T-helper 2 cell (primary cell): ENCODE measurements at regions not wholly inside any gene's neighbourhood (a gene's known extent, or its start where the extent isn't known, plus 50 kb on each side); places are given as distances from the start of the nearest gene placed in this dataset.
A peak's percentile ranks its signal among the peaks of the same experiment; 100 is the strongest.
"Not testable (repeated sequence)": the region's sequence is repeated elsewhere in the genome, so short reads cannot be mapped to it uniquely, and the experiment has no call there.

ENCODE experiments used
- DNase-seq, 5 experiments: peaks; one replicate each; pipeline versions ENCODE4 v3.0.0 to v3.0.0-alpha.2; 2012 to 2022

- DNase-seq = no peak
Measured at GRCh38 chr15:88995449-88995848, 82.3 kb upstream of the MFGE8 start.

DNA sequence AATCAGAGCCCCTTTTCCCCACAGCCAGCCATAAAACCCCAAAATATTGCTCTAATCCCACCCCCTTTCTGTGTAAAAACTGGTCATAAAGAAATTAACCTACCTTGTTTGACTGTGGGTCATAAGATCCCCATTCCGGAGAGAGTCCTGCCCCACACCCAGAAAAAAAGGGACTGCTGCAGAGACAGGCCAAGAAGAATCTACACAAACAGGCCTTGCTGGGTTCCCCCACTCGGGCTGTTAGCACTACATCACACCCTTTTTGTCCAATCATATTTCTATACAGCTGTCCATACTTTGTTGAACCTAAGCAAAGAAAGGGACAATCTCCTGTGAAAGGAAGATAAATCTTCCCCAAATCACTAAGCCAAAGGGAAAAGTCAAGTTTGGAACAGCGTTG, 84.4 kb upstream of the MFGE8 start:
- no peak for DNase-seq

GRCh38 chr15:88998980-88999713, 86.0 kb upstream of the MFGE8 start:
- no peak for DNase-seq

GRCh38 chr15:89001708-89002275, 86.5 kb upstream of the ABHD2 start:
- not testable (repeated sequence) for DNase-seq

DNA sequence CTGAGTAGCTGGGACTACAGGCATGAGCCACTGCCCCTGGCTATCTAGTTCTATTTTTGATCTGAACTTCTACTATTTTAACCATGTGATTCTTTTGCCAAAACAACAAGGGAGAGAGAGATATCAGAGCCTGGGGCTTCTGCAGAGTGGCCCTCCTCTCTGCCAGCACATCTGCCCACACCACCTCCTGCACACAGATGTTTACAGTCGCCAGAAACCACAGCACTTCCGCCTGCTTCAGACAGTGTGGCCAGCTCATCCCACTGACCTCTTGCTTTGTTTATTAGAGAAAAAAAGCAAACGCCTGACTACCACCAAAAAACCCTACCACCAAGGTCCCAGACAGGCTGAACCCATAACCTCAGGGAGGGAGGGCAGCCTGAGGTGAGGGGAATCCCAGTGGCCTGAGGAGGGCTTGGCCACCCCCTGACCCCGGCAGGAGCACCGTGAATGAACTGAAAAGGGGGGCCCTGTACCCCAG, 85.9 kb upstream of the ABHD2 start:
- DNase-seq = no peak

GRCh38 chr15:89002830-89003229, 85.4 kb upstream of the ABHD2 start:
- DNase-seq = no peak

GRCh38 chr15:89003865-89004725, 84.2 kb upstream of the ABHD2 start:
- peak in 1 of 5 experiments; percentile 30 for DNase-seq

- no peak for DNase-seq
Measured at GRCh38 chr15:89004726-89005030, 83.6 kb upstream of the ABHD2 start.

- DNase-seq = not testable (repeated sequence)
Measured at GRCh38 chr15:89007527-89007926, 80.7 kb upstream of the ABHD2 start.

GRCh38 chr15:89007989-89008388, 80.3 kb upstream of the ABHD2 start:
- DNase-seq = no peak

DNA sequence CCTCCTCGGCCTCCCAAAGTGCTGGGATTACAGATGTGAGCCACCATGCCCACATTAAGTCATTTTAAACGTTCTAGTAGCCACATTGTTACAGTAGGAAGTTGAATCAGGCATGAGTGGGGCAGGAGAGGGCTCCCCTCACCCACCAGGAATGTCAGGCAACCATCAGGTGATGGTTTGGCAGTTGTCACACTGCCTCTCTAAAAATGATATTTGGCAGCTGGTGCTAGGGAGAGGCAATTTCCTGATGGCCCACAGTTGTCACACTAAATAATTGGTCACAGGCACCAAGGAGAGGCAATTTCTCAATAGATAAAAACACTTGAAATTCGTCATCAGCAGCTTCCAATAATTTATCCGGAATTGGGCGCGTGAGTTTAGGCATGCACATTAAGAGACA, 79.2 kb upstream of the ABHD2 start:
- DNase-seq = no peak

DNA sequence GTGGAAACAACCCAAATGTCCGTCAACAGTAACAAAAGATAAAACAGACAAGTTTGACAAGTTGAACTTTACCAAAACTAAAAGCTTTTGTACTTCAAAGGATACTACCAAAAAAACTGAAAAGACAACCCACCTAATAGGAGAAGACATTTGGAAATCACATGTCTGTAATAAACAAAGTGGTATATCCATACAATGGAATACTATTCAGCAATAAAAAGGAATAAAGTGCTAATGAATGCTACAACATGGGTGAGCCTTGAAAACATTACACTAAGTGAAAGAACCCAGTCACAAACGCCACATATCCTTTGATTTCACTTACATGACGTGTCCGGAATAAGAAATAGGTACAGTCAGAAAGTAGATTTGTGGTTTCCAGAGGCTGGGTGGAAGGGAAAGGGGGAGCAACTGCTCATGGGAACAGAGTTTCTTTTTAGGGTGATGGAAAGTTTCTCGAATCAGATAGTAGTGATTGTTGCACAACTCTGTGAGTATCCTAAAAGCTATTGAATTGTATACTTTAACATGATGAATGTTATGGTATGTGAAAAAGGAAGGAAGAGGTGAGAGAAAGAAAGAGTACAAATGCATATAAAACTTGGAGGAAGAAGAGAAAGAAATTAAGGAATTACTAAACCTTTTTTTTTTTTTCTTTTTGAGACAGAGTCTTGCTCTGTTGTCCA, 72.7 kb upstream of the ABHD2 start:
- DNase-seq = peak in 1 of 5 experiments; percentile 11

DNA sequence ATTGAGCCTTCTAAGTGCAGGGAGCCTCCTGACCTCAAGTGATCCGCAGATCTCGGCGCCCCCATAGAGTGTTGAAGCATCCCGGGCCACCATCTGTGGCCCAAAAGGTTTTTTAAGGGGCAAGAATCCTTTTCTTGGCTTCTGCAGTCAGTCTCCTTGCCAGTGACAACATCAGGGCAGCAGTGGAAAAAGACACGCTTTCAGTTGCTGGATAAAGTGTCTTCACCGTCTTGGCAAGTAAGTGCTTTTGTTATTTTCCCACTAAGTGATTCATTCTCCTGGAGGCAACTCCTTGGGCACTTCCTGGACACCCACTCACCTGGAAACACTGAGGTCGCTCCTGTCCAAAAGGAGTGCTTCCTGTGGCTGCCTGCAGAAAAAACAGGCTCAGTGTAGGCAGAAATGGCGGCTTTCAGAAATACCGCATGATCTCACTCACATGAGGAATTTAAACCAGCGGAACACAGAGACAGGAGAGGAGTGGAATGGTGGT, 71.7 kb upstream of the ABHD2 start:
- no peak for DNase-seq

DNA sequence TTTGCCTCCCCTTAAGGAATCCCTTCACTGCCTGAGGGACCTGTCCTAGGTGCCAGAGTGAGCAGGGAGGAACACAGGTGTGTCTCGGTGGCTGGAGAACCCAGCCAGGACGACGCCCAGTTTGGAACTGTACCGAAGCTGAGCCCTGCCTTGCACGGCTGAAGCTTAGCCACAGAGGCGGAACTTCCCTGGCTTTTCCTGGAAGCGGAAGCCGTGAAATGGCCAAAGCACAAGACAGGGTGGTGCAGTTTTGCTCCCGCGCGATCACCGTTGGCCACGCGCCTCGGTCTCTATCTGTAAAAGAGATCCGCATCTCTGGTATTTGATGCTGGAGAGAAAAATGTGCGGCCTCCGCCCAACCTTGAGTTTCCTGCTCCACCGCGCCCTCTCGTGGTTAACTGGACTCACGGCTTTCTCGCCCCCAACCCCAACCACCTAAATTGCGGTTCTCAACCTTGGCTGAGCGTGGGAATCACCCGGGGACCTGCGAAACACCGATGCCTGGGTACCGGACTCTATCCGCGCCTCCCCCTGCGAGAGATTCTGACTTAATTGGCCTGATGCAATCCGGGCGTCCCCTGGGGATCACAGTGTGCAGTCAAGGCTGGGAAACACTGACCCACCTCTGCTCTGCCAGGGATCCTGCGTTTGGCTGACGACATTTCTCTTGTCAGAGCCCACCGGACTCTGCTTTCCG, 70.7 kb upstream of the ABHD2 start:
- peak; percentile 65 to 79 (median 76) for DNase-seq

DNA sequence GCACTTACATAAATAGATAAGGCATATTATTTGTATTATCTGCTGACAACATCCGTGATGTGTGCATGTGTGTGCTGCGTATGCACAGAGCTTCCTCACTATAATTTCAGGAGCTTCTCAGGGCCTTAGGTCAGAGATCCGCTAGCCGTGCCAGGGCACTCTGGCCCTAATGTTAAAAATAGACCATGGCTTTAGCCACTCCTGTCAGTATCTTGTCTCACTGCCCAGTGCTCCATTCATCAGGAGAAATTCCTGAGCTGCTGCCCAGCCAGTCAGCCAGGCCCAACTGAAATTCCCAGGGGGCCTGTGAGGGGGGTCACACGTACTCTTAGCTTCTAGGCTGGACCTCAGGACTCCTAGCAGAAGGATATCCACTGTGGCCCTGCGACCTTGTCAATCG, 70.0 kb upstream of the ABHD2 start:
- no peak for DNase-seq

GRCh38 chr15:89019436-89019835, 68.8 kb upstream of the ABHD2 start:
- no peak for DNase-seq

DNA sequence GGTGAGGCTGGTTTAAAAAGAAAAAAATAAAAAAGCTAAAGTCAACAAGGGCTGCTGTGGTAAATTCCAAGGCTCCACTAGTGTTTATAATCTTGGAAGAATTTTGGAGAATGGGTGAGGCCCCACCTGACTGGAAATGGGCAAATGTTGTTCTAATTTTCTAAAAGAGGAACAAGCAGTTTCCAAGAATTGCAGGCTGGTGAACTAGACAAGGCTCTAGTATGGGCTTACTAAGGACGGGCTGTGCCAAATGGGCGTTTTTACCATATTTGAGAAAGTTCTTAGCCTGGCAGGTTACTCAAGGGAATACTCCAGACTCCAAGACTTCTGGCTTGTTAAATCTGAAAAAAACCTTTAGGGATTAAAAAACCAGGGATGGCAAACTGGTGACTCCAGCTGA, 67.0 kb upstream of the ABHD2 start:
- DNase-seq = no peak

- not testable (repeated sequence) for DNase-seq
Measured at GRCh38 chr15:89021886-89022285, 66.4 kb upstream of the ABHD2 start.

DNA sequence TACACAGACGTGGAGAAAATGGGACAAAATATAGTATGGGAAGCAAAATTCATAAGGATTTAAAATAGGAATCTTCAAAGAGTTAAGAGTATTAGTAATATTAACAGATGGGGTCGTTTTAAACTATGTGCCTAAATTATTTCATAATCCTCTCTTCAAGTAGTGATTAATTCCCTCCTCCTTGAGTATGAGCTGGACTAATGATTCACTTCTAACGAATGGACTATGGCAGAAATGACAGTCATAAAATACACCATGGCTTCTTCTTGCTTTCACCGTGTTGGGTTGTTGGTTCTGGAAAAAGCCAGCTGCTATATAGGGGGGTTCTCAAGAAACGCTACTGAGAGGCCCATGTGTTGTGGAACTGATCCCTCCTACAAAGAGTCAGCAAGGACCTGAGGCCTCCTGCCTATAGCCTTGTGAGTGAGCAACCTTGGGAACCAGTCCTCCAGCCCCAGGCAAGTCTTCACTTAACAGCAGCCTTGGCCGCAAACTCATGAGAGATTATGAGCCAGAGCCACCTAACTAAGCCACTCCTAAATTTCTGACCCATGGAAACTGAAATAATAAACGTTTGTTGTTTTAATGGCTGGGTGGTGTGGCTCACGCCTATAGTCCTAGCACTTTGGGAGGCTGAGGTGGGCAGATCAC, 64.8 kb upstream of the ABHD2 start:
- no peak for DNase-seq

DNA sequence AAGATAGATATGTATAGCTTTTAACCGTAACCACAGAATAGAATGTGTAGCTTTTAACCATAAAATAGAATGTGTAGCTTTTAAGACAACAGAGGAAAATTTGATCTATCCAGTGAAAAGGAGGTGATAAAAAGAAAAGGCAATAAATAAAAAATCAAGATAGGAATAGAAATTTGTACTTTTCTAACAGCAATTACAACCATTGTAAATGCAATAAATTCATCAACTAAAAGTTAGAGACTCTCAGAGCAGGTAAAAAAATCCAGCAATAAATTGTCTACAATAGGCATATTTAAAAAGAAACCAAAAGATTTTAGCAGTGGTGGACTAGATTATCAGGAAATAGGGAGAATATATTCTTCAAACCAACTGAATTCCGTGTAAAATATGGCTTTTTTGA, 63.8 kb upstream of the ABHD2 start:
- no peak for DNase-seq

DNA sequence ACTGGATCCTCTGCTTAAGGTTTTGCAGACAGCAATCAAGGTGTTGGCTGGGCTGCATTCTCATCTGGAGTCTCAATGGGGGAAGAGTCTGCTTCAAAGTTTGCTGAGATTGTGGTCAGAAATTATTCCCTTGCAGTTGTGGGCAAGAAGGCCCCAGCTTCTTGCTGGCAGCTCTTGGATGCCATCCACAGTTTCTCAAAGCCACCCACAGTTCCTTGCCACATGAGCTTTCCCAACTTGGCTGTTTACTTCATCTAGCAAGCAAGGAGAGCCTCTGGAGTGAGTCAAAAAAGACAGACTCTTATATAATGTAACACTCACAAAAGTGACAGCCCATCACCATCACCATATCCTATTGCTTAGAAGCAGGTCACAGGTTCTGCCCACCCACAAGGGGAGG, 62.1 kb upstream of the ABHD2 start:
- DNase-seq = no peak

DNA sequence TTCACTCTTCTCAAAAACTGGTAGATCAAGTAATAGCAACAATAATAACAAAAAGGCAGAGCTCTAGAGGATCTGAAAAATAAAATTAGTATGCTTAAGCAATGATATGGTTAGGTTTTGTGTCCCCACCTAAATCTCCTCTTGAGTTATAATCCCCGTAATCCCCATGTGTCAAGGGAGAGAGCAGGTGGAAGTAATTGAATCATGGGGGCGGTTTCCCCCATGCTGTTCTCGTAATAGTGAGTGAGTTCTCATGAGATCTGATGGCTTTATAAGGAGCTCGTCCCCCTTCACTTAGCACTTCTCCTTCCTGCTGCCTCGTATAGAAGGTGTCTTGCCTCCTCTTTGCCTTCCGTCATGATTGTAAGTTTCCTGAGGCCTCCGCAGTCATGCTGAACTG, 60.2 kb upstream of the ABHD2 start:
- DNase-seq = no peak
